HL-60 (cell line): ENCODE measurements at regions not wholly inside any gene's neighbourhood (a gene's known extent, or its start where the extent isn't known, plus 50 kb on each side); places are given as distances from the start of the nearest gene placed in this dataset.

Source experiments
- DNase-seq, 2 experiments: peaks; one replicate each; pipeline ENCODE4 v3.0.0-alpha.2; 2010 to 2020; ENCODE audit warnings: low read depth in 1 of 2, low spot score in 1 of 2
- H3K27ac ChIP-seq: fragments of 250-450 bp; sonication (Bioruptor Pico); replicated peaks from 2 replicates; pipeline ENCODE4 v1.5.1; 2020; ENCODE audit warnings: mild to moderate bottlenecking, moderate library complexity
- H3K27me3 ChIP-seq: fragments of 250-450 bp; sonication (Bioruptor Pico); 2 replicates; pipeline ENCODE4 v1.5.1; 2021; ENCODE audit warnings: mild to moderate bottlenecking, moderate library complexity; ENCODE audit not compliant: insufficient read depth, poor library complexity, severe bottlenecking
- H3K4me3 ChIP-seq: replicated peaks from 2 replicates; pipeline ENCODE4 v1.5.1; 2011; ENCODE audit warnings: mild to moderate bottlenecking, control low read depth, low read length; ENCODE audit not compliant: insufficient read depth
- GABPA ChIP-seq: IDR thresholded peaks from 2 replicates; pipeline ENCODE4 v1.6.1; 2012; ENCODE audit warnings: low read depth
- POLR2AphosphoS5 ChIP-seq: IDR thresholded peaks from 2 replicates; pipeline ENCODE4 v1.6.1; 2012; ENCODE audit warnings: low read depth
- SPI1 ChIP-seq: IDR thresholded peaks from 2 replicates; pipeline ENCODE4 v1.6.1; 2012; ENCODE audit warnings: low read depth, mild to moderate bottlenecking, borderline replicate concordance
- TF ChIP-seq, protein P1 (sequence below): IDR thresholded peaks from 2 replicates; pipeline ENCODE4 v1.6.1; 2012; ENCODE audit warnings: low read depth; ENCODE audit not compliant: insufficient replicate concordance
- TF ChIP-seq, protein P2 (sequence below): IDR thresholded peaks from one replicate; pipeline ENCODE4 v1.5.1; 2011; ENCODE audit warnings: low read length, control low read depth, inconsistent platforms; ENCODE audit not compliant: insufficient read depth

DNA sequence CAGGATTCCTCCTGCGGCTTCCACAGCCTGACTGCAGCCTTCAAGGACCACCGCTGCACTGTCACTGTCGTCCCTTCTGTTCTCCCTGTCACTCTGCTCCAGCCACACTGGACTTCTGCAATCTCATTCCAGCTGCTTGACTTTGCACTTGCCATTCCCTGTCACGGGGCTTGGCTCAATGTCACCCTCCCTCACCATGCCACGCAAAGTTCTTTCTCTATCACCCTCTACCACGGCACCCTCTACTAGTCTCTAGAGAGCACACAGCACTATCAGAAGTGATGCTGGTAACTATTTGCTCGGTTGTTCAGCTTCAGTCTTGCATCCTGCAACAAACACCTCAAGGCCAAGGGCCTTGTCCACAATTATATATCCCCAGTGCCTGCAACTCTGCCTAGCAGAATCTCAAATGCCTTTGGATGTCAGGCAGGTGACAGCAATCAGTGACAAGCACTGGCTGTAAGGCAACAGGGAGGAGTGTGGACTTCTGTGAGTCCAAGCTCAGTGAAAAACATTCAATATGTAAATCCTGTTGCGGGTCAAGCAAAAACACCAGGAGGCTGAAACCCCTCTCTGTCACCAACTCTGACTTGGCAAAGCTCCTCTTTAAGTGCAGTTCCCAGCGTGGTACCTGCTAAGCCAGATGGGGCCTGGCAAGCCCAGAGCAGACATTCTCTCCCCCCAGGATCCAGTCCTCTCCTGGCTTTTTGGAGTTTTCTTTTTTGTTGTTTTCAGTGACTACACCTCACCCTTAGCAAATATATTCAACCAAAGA is 259.9 kb downstream of the FGFR2 start:
- Histone ChIP-seq H3K4me3 (no peak overlapping the region), H3K27me3 (no peaks in the 10 kb centered on the region), H3K27ac (no peak overlapping the region)
- TF ChIP-seq SPI1 (no peak), POLR2AphosphoS5 (no peak), GABPA (no peak)
- TF ChIP-seq, protein P1, sequence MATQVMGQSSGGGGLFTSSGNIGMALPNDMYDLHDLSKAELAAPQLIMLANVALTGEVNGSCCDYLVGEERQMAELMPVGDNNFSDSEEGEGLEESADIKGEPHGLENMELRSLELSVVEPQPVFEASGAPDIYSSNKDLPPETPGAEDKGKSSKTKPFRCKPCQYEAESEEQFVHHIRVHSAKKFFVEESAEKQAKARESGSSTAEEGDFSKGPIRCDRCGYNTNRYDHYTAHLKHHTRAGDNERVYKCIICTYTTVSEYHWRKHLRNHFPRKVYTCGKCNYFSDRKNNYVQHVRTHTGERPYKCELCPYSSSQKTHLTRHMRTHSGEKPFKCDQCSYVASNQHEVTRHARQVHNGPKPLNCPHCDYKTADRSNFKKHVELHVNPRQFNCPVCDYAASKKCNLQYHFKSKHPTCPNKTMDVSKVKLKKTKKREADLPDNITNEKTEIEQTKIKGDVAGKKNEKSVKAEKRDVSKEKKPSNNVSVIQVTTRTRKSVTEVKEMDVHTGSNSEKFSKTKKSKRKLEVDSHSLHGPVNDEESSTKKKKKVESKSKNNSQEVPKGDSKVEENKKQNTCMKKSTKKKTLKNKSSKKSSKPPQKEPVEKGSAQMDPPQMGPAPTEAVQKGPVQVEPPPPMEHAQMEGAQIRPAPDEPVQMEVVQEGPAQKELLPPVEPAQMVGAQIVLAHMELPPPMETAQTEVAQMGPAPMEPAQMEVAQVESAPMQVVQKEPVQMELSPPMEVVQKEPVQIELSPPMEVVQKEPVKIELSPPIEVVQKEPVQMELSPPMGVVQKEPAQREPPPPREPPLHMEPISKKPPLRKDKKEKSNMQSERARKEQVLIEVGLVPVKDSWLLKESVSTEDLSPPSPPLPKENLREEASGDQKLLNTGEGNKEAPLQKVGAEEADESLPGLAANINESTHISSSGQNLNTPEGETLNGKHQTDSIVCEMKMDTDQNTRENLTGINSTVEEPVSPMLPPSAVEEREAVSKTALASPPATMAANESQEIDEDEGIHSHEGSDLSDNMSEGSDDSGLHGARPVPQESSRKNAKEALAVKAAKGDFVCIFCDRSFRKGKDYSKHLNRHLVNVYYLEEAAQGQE, result no peak
- TF ChIP-seq, protein P2, sequence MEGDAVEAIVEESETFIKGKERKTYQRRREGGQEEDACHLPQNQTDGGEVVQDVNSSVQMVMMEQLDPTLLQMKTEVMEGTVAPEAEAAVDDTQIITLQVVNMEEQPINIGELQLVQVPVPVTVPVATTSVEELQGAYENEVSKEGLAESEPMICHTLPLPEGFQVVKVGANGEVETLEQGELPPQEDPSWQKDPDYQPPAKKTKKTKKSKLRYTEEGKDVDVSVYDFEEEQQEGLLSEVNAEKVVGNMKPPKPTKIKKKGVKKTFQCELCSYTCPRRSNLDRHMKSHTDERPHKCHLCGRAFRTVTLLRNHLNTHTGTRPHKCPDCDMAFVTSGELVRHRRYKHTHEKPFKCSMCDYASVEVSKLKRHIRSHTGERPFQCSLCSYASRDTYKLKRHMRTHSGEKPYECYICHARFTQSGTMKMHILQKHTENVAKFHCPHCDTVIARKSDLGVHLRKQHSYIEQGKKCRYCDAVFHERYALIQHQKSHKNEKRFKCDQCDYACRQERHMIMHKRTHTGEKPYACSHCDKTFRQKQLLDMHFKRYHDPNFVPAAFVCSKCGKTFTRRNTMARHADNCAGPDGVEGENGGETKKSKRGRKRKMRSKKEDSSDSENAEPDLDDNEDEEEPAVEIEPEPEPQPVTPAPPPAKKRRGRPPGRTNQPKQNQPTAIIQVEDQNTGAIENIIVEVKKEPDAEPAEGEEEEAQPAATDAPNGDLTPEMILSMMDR, result no peak
- DNase-seq, result no peak

DNA sequence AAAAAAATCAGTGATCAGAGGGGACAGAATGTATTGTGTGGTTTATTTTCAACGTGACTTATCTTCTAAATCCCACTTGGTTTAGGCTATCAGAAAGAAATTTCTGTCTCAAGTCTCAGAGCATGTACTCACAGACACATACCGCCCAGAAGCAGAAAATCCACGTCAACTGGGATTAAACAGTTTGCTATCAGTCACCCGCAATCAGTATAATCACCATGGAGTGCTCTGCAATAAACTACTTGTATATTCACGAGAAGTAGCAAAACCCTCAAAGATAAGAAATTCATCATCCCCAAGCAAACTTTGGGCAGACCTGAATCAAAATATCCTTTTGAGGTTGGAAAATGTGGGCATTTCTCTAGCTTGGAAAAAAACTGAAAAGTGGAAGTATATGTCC is 259.1 kb downstream of the FGFR2 start:
- DNase-seq, result no peak
- Histone ChIP-seq H3K27ac (no peak overlapping the region), H3K27me3 (no peaks in the 10 kb centered on the region), H3K4me3 (no peak overlapping the region)
- TF ChIP-seq, protein P2, result no peak
- no peak for TF ChIP-seq SPI1
- TF ChIP-seq POLR2AphosphoS5, result no peak
- TF ChIP-seq, protein P1, result no peak
- no peak for TF ChIP-seq GABPA

DNA sequence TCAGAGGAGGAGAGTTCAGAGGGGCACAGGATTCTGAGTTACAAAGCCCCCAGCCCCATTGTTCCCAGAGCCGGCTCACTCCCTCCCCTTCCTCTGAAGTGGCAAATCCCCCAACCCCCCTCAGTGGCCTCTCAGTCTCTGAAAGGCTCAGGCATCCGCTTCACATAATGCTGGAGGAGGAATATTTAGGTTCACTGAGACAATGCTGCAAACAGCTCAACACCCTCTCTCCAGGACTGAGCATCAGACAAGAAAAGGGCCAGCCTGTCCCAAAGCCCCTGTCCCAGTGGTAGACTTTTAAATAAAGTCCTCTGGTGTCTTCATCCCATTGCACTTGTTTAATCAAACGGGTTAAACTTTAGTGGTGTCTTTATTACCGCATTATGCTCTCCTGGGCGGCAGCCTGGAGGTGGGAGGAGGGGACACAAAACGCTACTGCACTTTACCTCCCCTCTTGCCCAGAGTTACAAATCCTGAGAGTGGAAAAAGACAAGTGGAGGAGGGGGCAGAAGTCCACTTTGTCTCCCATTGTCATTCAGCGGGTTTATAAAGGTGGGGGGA is 257.9 kb downstream of the FGFR2 start:
- no peak overlapping the region for H3K4me3 ChIP-seq

More for the DNA sequence above, 257.9 kb downstream of the FGFR2 start:
- Histone ChIP-seq H3K27ac (no peak overlapping the region), H3K27me3 (no peaks in the 10 kb centered on the region)
- TF ChIP-seq, protein P2, result no peak
- no peak for TF ChIP-seq GABPA
- TF ChIP-seq SPI1, result no peak
- no peak for TF ChIP-seq POLR2AphosphoS5
- TF ChIP-seq, protein P1, result no peak
- no peak for DNase-seq
